Fibroblast of lung (primary cell): ENCODE measurements at regions not wholly inside any gene's neighbourhood (a gene's known extent, or its start where the extent isn't known, plus 50 kb on each side); places are given as distances from the start of the nearest gene placed in this dataset.

Experiments
- CTCF ChIP-seq, 2 donors: IDR thresholded peaks in 1 of 2; conservative IDR thresholded peaks in 1 of 2; 1 replicate in 1 of 2; 2 replicates in 1 of 2; pipeline ENCODE4 v1.5.1; 2011 to 2012; ENCODE audit warnings: low read length in 2 of 2, control low read depth in 1 of 2, inconsistent platforms in 1 of 2, low read depth in 1 of 2, mild to moderate bottlenecking in 1 of 2
- EZH2 ChIP-seq: IDR thresholded peaks from 2 replicates; pipeline ENCODE4 v1.5.1; 2012; ENCODE audit warnings: low read length, control low read depth, mild to moderate bottlenecking; ENCODE audit errors: missing control alignments

GRCh38 chr14:98501335-98501734 lies 770.7 kb downstream of the BCL11B start:
- TF ChIP-seq CTCF (conservative IDR thresholded peaks at IDR 0.05 in 1 of 2, IDR thresholded peaks at IDR 0.05 in 1 of 2; ENCODE audit: low read depth in 1 of 2, low read length in 2 of 2) = no peak
- no peak for TF ChIP-seq EZH2
